ENCODE measurements at regions not wholly inside any gene's neighbourhood (a gene's known extent, or its start where the extent isn't known, plus 50 kb on each side); places are given as distances from the start of the nearest gene placed in this dataset.
A peak's percentile ranks its signal among the peaks of the same experiment; 100 is the strongest.

GRCh38 chr13:25034173-25034572, 61.8 kb upstream of the PABPC3 start:
- no peaks in the 10 kb centered on the region for H3K36me3 ChIP-seq (replicated peaks in 1 of 2; ENCODE audit: control insufficient read depth in 2 of 2, insufficient read depth in 2 of 2, low read length in 2 of 2)
- H4K91ac ChIP-seq (ENCODE audit: low read depth, low read length, poor library complexity): no peak overlapping the region
- H2BK120ac ChIP-seq (ENCODE audit: low read depth, low read length): no peak overlapping the region
- no peak for DNase-seq (ENCODE audit: low spot score)
- H2BK12ac ChIP-seq (ENCODE audit: low read length): no peak overlapping the region
- H2AFZ ChIP-seq (ENCODE audit: low read length): no peak overlapping the region
- H3K9ac ChIP-seq (ENCODE audit: low read depth, low read length, poor library complexity): no peak overlapping the region
- no peak overlapping the region for H3K4ac ChIP-seq (ENCODE audit: low read length)
- no peaks in the 10 kb centered on the region for H3K4me1 ChIP-seq (ENCODE audit: control insufficient read depth in 2 of 2, insufficient read depth in 1 of 2, low read depth in 1 of 2, low read length in 2 of 2)
- H3K79me1 ChIP-seq (ENCODE audit: low read depth, low read length): no peaks in the 10 kb centered on the region
- no peak overlapping the region for H3K4me2 ChIP-seq (ENCODE audit: insufficient read depth, low read length, poor library complexity, severe bottlenecking)
- no peak overlapping the region for H2BK15ac ChIP-seq (ENCODE audit: low read length)
- H3K9me3 ChIP-seq (replicated peaks in 1 of 2; ENCODE audit: control insufficient read depth in 2 of 2, insufficient read depth in 1 of 2, low read depth in 1 of 2, low read length in 2 of 2): no peaks in the 10 kb centered on the region
- no peak overlapping the region for H2AK5ac ChIP-seq (ENCODE audit: low read depth, low read length)
- no peak overlapping the region for H4K8ac ChIP-seq (ENCODE audit: low read depth, low read length)
- H3K27ac ChIP-seq (replicated peaks; ENCODE audit: low read length): no peak overlapping the region
- no peak overlapping the region for H3K14ac ChIP-seq (ENCODE audit: low read length)
- H3K27me3 ChIP-seq (ENCODE audit: control insufficient read depth in 3 of 3, insufficient read depth in 3 of 3, low read depth in 1 of 3, low read length in 3 of 3): peaks cover 0 to 4% (median 0%) of the 10 kb centered on the region in 3 experiments
- no peak overlapping the region for H2BK5ac ChIP-seq (ENCODE audit: low read length)
- no peak overlapping the region for H3K4me3 ChIP-seq (ENCODE audit: low read length in 2 of 2)
- no CpG with 5 or more reads among the region's 5 CpGs for WGBS, 2 donors (ENCODE audit: extremely low coverage in 2 of 2, insufficient read length in 2 of 2, insufficient replicate concordance in 1 of 2)
- H3K18ac ChIP-seq (ENCODE audit: low read length): no peak overlapping the region
- no peak overlapping the region for H3K23ac ChIP-seq (ENCODE audit: low read depth, low read length, poor library complexity)

GRCh38 chr13:25037057-25037813, 58.7 kb upstream of the PABPC3 start:
- no peak overlapping the region for H2AK5ac ChIP-seq (ENCODE audit: low read depth, low read length)
- no peak overlapping the region for H2AFZ ChIP-seq (ENCODE audit: low read length)
- no peaks in the 10 kb centered on the region for H3K9me3 ChIP-seq (replicated peaks in 1 of 2; ENCODE audit: control insufficient read depth in 2 of 2, insufficient read depth in 1 of 2, low read depth in 1 of 2, low read length in 2 of 2)
- no peak overlapping the region for H3K27ac ChIP-seq (replicated peaks; ENCODE audit: low read length)
- no peak overlapping the region for H3K18ac ChIP-seq (ENCODE audit: low read length)
- no peaks in the 10 kb centered on the region for H3K79me1 ChIP-seq (ENCODE audit: low read depth, low read length)
- WGBS, 2 donors (ENCODE audit: extremely low coverage in 2 of 2, insufficient read length in 2 of 2, insufficient replicate concordance in 1 of 2): no CpG with 5 or more reads among the region's 12 CpGs
- peak; percentile 59 for DNase-seq (ENCODE audit: low spot score)
- no peak overlapping the region for H2BK15ac ChIP-seq (ENCODE audit: low read length)
- H3K36me3 ChIP-seq (replicated peaks in 1 of 2; ENCODE audit: control insufficient read depth in 2 of 2, insufficient read depth in 2 of 2, low read length in 2 of 2): no peaks in the 10 kb centered on the region
- H2BK12ac ChIP-seq (ENCODE audit: low read length): no peak overlapping the region
- no peak overlapping the region for H3K4me3 ChIP-seq (ENCODE audit: low read length in 2 of 2)
- H4K8ac ChIP-seq (ENCODE audit: low read depth, low read length): no peak overlapping the region
- H3K4ac ChIP-seq (ENCODE audit: low read length): no peak overlapping the region
- H3K27me3 ChIP-seq (ENCODE audit: control insufficient read depth in 3 of 3, insufficient read depth in 3 of 3, low read depth in 1 of 3, low read length in 3 of 3): peaks cover 0 to 4% (median 0%) of the 10 kb centered on the region in 3 experiments
- H4K91ac ChIP-seq (ENCODE audit: low read depth, low read length, poor library complexity): no peak overlapping the region
- H3K4me2 ChIP-seq (ENCODE audit: insufficient read depth, low read length, poor library complexity, severe bottlenecking): no peak overlapping the region
- no peak overlapping the region for H2BK5ac ChIP-seq (ENCODE audit: low read length)
- H3K4me1 ChIP-seq (ENCODE audit: control insufficient read depth in 2 of 2, insufficient read depth in 1 of 2, low read depth in 1 of 2, low read length in 2 of 2): no peaks in the 10 kb centered on the region
- H2BK120ac ChIP-seq (ENCODE audit: low read depth, low read length): no peak overlapping the region
- no peak overlapping the region for H3K9ac ChIP-seq (ENCODE audit: low read depth, low read length, poor library complexity)
- no peak overlapping the region for H3K14ac ChIP-seq (ENCODE audit: low read length)
- H3K23ac ChIP-seq (ENCODE audit: low read depth, low read length, poor library complexity): no peak overlapping the region

- H3K9me3 ChIP-seq (replicated peaks in 1 of 2; ENCODE audit: control insufficient read depth in 2 of 2, insufficient read depth in 1 of 2, low read depth in 1 of 2, low read length in 2 of 2): no peaks in the 10 kb centered on the region
These were observed 53.6 kb upstream of the PABPC3 start for GRCh38 chr13:25042151-25042865.

GRCh38 chr13:25044071-25044470, 51.9 kb upstream of the PABPC3 start:
- Histone ChIP-seq H3K4ac (ENCODE audit: low read length) (no peak overlapping the region), H3K36me3 (replicated peaks in 1 of 2; ENCODE audit: control insufficient read depth in 2 of 2, insufficient read depth in 2 of 2, low read length in 2 of 2) (no peaks in the 10 kb centered on the region), H3K4me3 (ENCODE audit: low read length in 2 of 2) (no peak overlapping the region), H3K14ac (ENCODE audit: low read length) (no peak overlapping the region), H2BK12ac (ENCODE audit: low read length) (no peak overlapping the region), H3K4me1 (ENCODE audit: control insufficient read depth in 2 of 2, insufficient read depth in 1 of 2, low read depth in 1 of 2, low read length in 2 of 2) (peaks cover 3 to 5% of the 10 kb centered on the region in 2 donors), H2BK15ac (ENCODE audit: low read length) (no peak overlapping the region), H2BK5ac (ENCODE audit: low read length) (no peak overlapping the region), H3K27ac (replicated peaks; ENCODE audit: low read length) (no peak overlapping the region), H4K91ac (ENCODE audit: low read depth, low read length, poor library complexity) (no peak overlapping the region), H2AK5ac (ENCODE audit: low read depth, low read length) (no peak overlapping the region), H3K18ac (ENCODE audit: low read length) (peak overlapping the region; percentile 58), H4K8ac (ENCODE audit: low read depth, low read length) (no peak overlapping the region), H3K4me2 (ENCODE audit: insufficient read depth, low read length, poor library complexity, severe bottlenecking) (no peak overlapping the region), H2BK120ac (ENCODE audit: low read depth, low read length) (no peak overlapping the region), H3K23ac (ENCODE audit: low read depth, low read length, poor library complexity) (no peak overlapping the region), H3K9ac (ENCODE audit: low read depth, low read length, poor library complexity) (no peak overlapping the region), H3K9me3 (replicated peaks in 1 of 2; ENCODE audit: control insufficient read depth in 2 of 2, insufficient read depth in 1 of 2, low read depth in 1 of 2, low read length in 2 of 2) (no peaks in the 10 kb centered on the region), H2AFZ (ENCODE audit: low read length) (no peak overlapping the region), H3K27me3 (ENCODE audit: control insufficient read depth in 3 of 3, insufficient read depth in 3 of 3, low read depth in 1 of 3, low read length in 3 of 3) (peaks cover 0 to 21% (median 3%) of the 10 kb centered on the region in 3 experiments), H3K79me1 (ENCODE audit: low read depth, low read length) (no peaks in the 10 kb centered on the region)
- DNase-seq (ENCODE audit: low spot score): no peak
- WGBS, 2 donors (ENCODE audit: extremely low coverage in 2 of 2, insufficient read length in 2 of 2, insufficient replicate concordance in 1 of 2): no CpG with 5 or more reads among the region's 6 CpGs

More at GRCh38 chr13:25042151-25042865, 53.6 kb upstream of the PABPC3 start:
- peaks cover 3 to 5% of the 10 kb centered on the region in 2 donors for H3K4me1 ChIP-seq (ENCODE audit: control insufficient read depth in 2 of 2, insufficient read depth in 1 of 2, low read depth in 1 of 2, low read length in 2 of 2)
- no peak overlapping the region for H3K23ac ChIP-seq (ENCODE audit: low read depth, low read length, poor library complexity)
- H2AK5ac ChIP-seq (ENCODE audit: low read depth, low read length): no peak overlapping the region
- DNase-seq (ENCODE audit: low spot score): no peak
- H3K4me2 ChIP-seq (ENCODE audit: insufficient read depth, low read length, poor library complexity, severe bottlenecking): no peak overlapping the region
- H3K14ac ChIP-seq (ENCODE audit: low read length): no peak overlapping the region
- no peak overlapping the region for H2BK120ac ChIP-seq (ENCODE audit: low read depth, low read length)
- no peak overlapping the region for H3K27ac ChIP-seq (replicated peaks; ENCODE audit: low read length)
- no CpG with 5 or more reads among the region's 11 CpGs for WGBS, 2 donors (ENCODE audit: extremely low coverage in 2 of 2, insufficient read length in 2 of 2, insufficient replicate concordance in 1 of 2)
- H2BK5ac ChIP-seq (ENCODE audit: low read length): no peak overlapping the region
- no peak overlapping the region for H2AFZ ChIP-seq (ENCODE audit: low read length)
- no peak overlapping the region for H3K18ac ChIP-seq (ENCODE audit: low read length)
- H4K8ac ChIP-seq (ENCODE audit: low read depth, low read length): no peak overlapping the region
- H2BK15ac ChIP-seq (ENCODE audit: low read length): no peak overlapping the region
- no peaks in the 10 kb centered on the region for H3K36me3 ChIP-seq (replicated peaks in 1 of 2; ENCODE audit: control insufficient read depth in 2 of 2, insufficient read depth in 2 of 2, low read length in 2 of 2)
- H3K4me3 ChIP-seq (ENCODE audit: low read length in 2 of 2): no peak overlapping the region
- no peak overlapping the region for H4K91ac ChIP-seq (ENCODE audit: low read depth, low read length, poor library complexity)
- no peak overlapping the region for H2BK12ac ChIP-seq (ENCODE audit: low read length)
- H3K27me3 ChIP-seq (ENCODE audit: control insufficient read depth in 3 of 3, insufficient read depth in 3 of 3, low read depth in 1 of 3, low read length in 3 of 3): peaks cover 0 to 21% (median 3%) of the 10 kb centered on the region in 3 experiments
- no peak overlapping the region for H3K4ac ChIP-seq (ENCODE audit: low read length)
- no peak overlapping the region for H3K9ac ChIP-seq (ENCODE audit: low read depth, low read length, poor library complexity)
- H3K79me1 ChIP-seq (ENCODE audit: low read depth, low read length): no peaks in the 10 kb centered on the region

All from neuronal stem cell (in vitro differentiated cells).